ENCODE measurements at regions not wholly inside any gene's neighbourhood (a gene's known extent, or its start where the extent isn't known, plus 50 kb on each side); places are given as distances from the start of the nearest gene placed in this dataset.
"Not testable (repeated sequence)": the region's sequence is repeated elsewhere in the genome, so short reads cannot be mapped to it uniquely, and the experiment has no call there.

- no peak overlapping the region for H3K4me2 ChIP-seq
- no peaks in the 10 kb centered on the region for H3K79me2 ChIP-seq (ENCODE audit: insufficient read depth)
- no peaks in the 10 kb centered on the region for H3F3A ChIP-seq (replicated peaks; ENCODE audit: insufficient read depth)
- H3K9ac ChIP-seq: no peak overlapping the region
- peak; percentile 32 for TF ChIP-seq RAD21 (IDR thresholded peaks at IDR 0.05; ENCODE audit: low read length)
- TF ChIP-seq RFX5 (IDR thresholded peaks at IDR 0.05; ENCODE audit: low read length): no peak
- no peak for TF ChIP-seq FOXJ3 (CRISPR knock-in tag; IDR thresholded peaks at IDR 0.05)
- TF ChIP-seq CTCF (IDR thresholded peaks at IDR 0.05): peak; percentile 35
- H3K9me2 ChIP-seq: no peaks in the 10 kb centered on the region
- no peaks in the 10 kb centered on the region for H3K9me3 ChIP-seq
- no peak for DNase-seq
- CTCF ChIA-PET: interaction anchor here (1.1 to 1.5 kb wide), 2 partner anchors 63 to 79 kb away, joined by 4 to 5 read pairs; no protein-coding TSS in a partner anchor
- no peaks in the 10 kb centered on the region for H3K27me3 ChIP-seq (ENCODE audit: insufficient read depth)
- no peak overlapping the region for H3K4me3 ChIP-seq (ENCODE audit: low read depth in 2 of 2, low read length in 1 of 2)
- POLR2A ChIA-PET: no interaction called here
- no peaks in the 10 kb centered on the region for H4K20me1 ChIP-seq (ENCODE audit: insufficient read depth)
- peaks cover 0 to 6% of the 10 kb centered on the region in 2 experiments; a peak in 1 of 4 replicates for H3K4me1 ChIP-seq (ENCODE audit: control insufficient read depth in 1 of 2, insufficient read depth in 2 of 2, low read depth in 1 of 2, low read length in 1 of 2)
- 65% methylated on average over 2 of the region's 2 CpGs for WGBS (ENCODE audit: low lambda C conversion rate)
- H2AFZ ChIP-seq (ENCODE audit: low read depth): no peak overlapping the region
- H3K27ac ChIP-seq (ENCODE audit: low read depth in 2 of 2, low read length in 1 of 2): no peak overlapping the region
- no peaks in the 10 kb centered on the region for H3K36me3 ChIP-seq (replicated peaks in 1 of 2; ENCODE audit: control insufficient read depth in 1 of 2, insufficient read depth in 2 of 2, low read length in 1 of 2)
These were observed 63.4 kb downstream of the KCTD12 start for GRCh38 chr13:76822698-76823267.

- H3K4me1 ChIP-seq (ENCODE audit: control insufficient read depth in 1 of 2, insufficient read depth in 2 of 2, low read depth in 1 of 2, low read length in 1 of 2); DNase-seq; H3K27me3 ChIP-seq (ENCODE audit: insufficient read depth); H3K9me2 ChIP-seq; H3K4me3 ChIP-seq (ENCODE audit: low read depth in 2 of 2, low read length in 1 of 2); H4K20me1 ChIP-seq (ENCODE audit: insufficient read depth); H3K79me2 ChIP-seq (ENCODE audit: insufficient read depth); H2AFZ ChIP-seq (ENCODE audit: low read depth); H3K9ac ChIP-seq; H3K27ac ChIP-seq (ENCODE audit: low read depth in 2 of 2, low read length in 1 of 2); H3K4me2 ChIP-seq; POLR2A ChIA-PET; CTCF ChIA-PET; H3K36me3 ChIP-seq (replicated peaks in 1 of 2; ENCODE audit: control insufficient read depth in 1 of 2, insufficient read depth in 2 of 2, low read length in 1 of 2); H3K9me3 ChIP-seq; H3F3A ChIP-seq (replicated peaks; ENCODE audit: insufficient read depth): not testable (repeated sequence)
- 10% methylated on average over 1 of the region's 1 CpG for WGBS (ENCODE audit: low lambda C conversion rate)
These were observed 65.0 kb downstream of the KCTD12 start for GRCh38 chr13:76821222-76821621.

- 86% methylated on average over 4 of the region's 4 CpGs for WGBS (ENCODE audit: low lambda C conversion rate)
- Histone ChIP-seq H3K9me3 (no peaks in the 10 kb centered on the region), H3K27me3 (ENCODE audit: insufficient read depth) (no peaks in the 10 kb centered on the region), H2AFZ (ENCODE audit: low read depth) (no peak overlapping the region), H4K20me1 (ENCODE audit: insufficient read depth) (no peaks in the 10 kb centered on the region), H3K9me2 (no peaks in the 10 kb centered on the region), H3F3A (replicated peaks; ENCODE audit: insufficient read depth) (no peaks in the 10 kb centered on the region), H3K36me3 (replicated peaks in 1 of 2; ENCODE audit: control insufficient read depth in 1 of 2, insufficient read depth in 2 of 2, low read length in 1 of 2) (no peaks in the 10 kb centered on the region), H3K9ac (no peak overlapping the region), H3K27ac (ENCODE audit: low read depth in 2 of 2, low read length in 1 of 2) (no peak overlapping the region), H3K4me1 (ENCODE audit: control insufficient read depth in 1 of 2, insufficient read depth in 2 of 2, low read depth in 1 of 2, low read length in 1 of 2) (peaks cover 0 to 6% of the 10 kb centered on the region in 2 experiments; a peak in 1 of 4 replicates), H3K4me3 (ENCODE audit: low read depth in 2 of 2, low read length in 1 of 2) (no peak overlapping the region), H3K4me2 (no peak overlapping the region), H3K79me2 (ENCODE audit: insufficient read depth) (no peaks in the 10 kb centered on the region)
- ChIA-PET CTCF (no interaction called here), POLR2A (no interaction called here)
- DNase-seq: no peak
- TF ChIP-seq NRF1 (IDR thresholded peaks at IDR 0.05; ENCODE audit: low read depth, low read length) (no peak), ELF1 (IDR thresholded peaks at IDR 0.05) (no peak), RFX5 (IDR thresholded peaks at IDR 0.05; ENCODE audit: low read length) (no peak), RCOR1 (IDR thresholded peaks at IDR 0.05; ENCODE audit: low read length) (no peak), EZH2phosphoT487 (IDR thresholded peaks at IDR 0.05; ENCODE audit: borderline replicate concordance, low read depth) (no peak), YY1 (IDR thresholded peaks at IDR 0.05; ENCODE audit: low read depth) (no peak), POLR2AphosphoS5 (IDR thresholded peaks at IDR 0.05; ENCODE audit: low read depth, low read length) (no peak), USF1 (IDR thresholded peaks at IDR 0.05; ENCODE audit: borderline replicate concordance, low read depth) (no peak), TCF12 (IDR thresholded peaks at IDR 0.05) (no peak), MEF2A (IDR thresholded peaks at IDR 0.05; ENCODE audit: borderline replicate concordance, low read depth) (no peak), NFIC (IDR thresholded peaks at IDR 0.05; ENCODE audit: borderline replicate concordance) (no peak), IRF3 (IDR thresholded peaks at IDR 0.05; ENCODE audit: low read depth, low read length) (no peak), GABPA (IDR thresholded peaks at IDR 0.05; ENCODE audit: low read depth) (no peak), FOXJ3 (CRISPR knock-in tag; IDR thresholded peaks at IDR 0.05) (no peak), MXI1 (IDR thresholded peaks at IDR 0.05; ENCODE audit: low read depth, low read length) (no peak), PBX3 (IDR thresholded peaks at IDR 0.05) (no peak), EP300 (IDR thresholded peaks at IDR 0.05; ENCODE audit: borderline replicate concordance in 1 of 2, low read depth in 1 of 2, low read length in 1 of 2) (no peak), FOSL2 (IDR thresholded peaks at IDR 0.05; ENCODE audit: borderline replicate concordance, low read depth) (no peak)
These were observed 65.4 kb downstream of the KCTD12 start for GRCh38 chr13:76820759-76821158.
